ENCODE measurements at regions not wholly inside any gene's neighbourhood (a gene's known extent, or its start where the extent isn't known, plus 50 kb on each side); places are given as distances from the start of the nearest gene placed in this dataset.

- POLR2A ChIA-PET: no interaction called here
- no peak for TF ChIP-seq CTCF (IDR thresholded peaks at IDR 0.05; ENCODE audit: control extremely low read depth, extremely low read depth, low read depth, missing control alignments)
These were observed 325.8 kb downstream of the PRR16 start for GRCh38 chr5:120789918-120790317.

GRCh38 chr5:120790339-120790738 lies 326.2 kb downstream of the PRR16 start:
- no peak for DNase-seq (ENCODE audit: extremely low spot score)
- TF ChIP-seq CTCF (IDR thresholded peaks at IDR 0.05; ENCODE audit: control extremely low read depth, extremely low read depth, low read depth, missing control alignments): no peak

More at GRCh38 chr5:120789918-120790317, 325.8 kb downstream of the PRR16 start:
- CTCF ChIA-PET: no interaction called here
- no peak for DNase-seq (ENCODE audit: extremely low spot score)

GRCh38 chr5:120792477-120792876 lies 328.4 kb downstream of the PRR16 start:
- ChIA-PET CTCF (no interaction called here), POLR2A (no interaction called here)
- DNase-seq (ENCODE audit: extremely low spot score): no peak
- TF ChIP-seq CTCF (IDR thresholded peaks at IDR 0.05; ENCODE audit: control extremely low read depth, extremely low read depth, low read depth, missing control alignments): no peak

More at GRCh38 chr5:120790339-120790738, 326.2 kb downstream of the PRR16 start:
- ChIA-PET POLR2A (no interaction called here), CTCF (no interaction called here)

GRCh38 chr5:120794121-120794520 lies 330.0 kb downstream of the PRR16 start:
- no peak for TF ChIP-seq CTCF (IDR thresholded peaks at IDR 0.05; ENCODE audit: control extremely low read depth, extremely low read depth, low read depth, missing control alignments)

DNA sequence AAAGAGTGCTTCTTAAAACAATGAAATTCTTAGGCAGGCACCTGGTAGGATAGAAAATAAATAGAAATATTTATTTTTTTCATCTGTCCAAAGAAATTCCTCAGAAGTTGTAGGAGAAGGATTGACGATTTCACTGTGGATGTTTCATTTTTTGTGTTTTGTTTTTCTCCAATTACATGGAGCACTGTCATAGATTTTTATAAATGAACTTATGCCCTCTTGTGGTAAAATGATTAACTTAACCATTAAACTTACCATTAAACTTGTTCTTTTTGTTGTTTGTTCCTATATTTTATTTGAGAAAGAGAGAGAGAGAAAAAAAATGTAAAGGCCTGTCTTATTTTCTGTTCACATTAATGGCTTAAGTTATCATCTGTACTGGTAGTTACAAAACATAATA lies 339.2 kb downstream of the PRR16 start:
- no peak for TF ChIP-seq CTCF (IDR thresholded peaks at IDR 0.05; ENCODE audit: control extremely low read depth, extremely low read depth, low read depth, missing control alignments)
- ChIA-PET CTCF (no interaction called here), POLR2A (no interaction called here)
- DNase-seq (ENCODE audit: extremely low spot score): no peak

More at GRCh38 chr5:120794121-120794520, 330.0 kb downstream of the PRR16 start:
- ChIA-PET POLR2A (no interaction called here), CTCF (no interaction called here)
- DNase-seq (ENCODE audit: extremely low spot score): no peak

- TF ChIP-seq CTCF (IDR thresholded peaks at IDR 0.05; ENCODE audit: control extremely low read depth, extremely low read depth, low read depth, missing control alignments): no peak
- no peak for DNase-seq (ENCODE audit: extremely low spot score)
- ChIA-PET POLR2A (no interaction called here), CTCF (no interaction called here)
These were observed 341.0 kb downstream of the PRR16 start for GRCh38 chr5:120805131-120805530.

GRCh38 chr5:120806202-120806601 lies 342.1 kb downstream of the PRR16 start:
- POLR2A ChIA-PET: no interaction called here
- no peak for DNase-seq (ENCODE audit: extremely low spot score)
- CTCF ChIA-PET: interaction anchor here (0.8 to 1.2 kb wide), 4 partner anchors 11 to 393 kb away, joined by 3 to 4 read pairs (median 3); no protein-coding TSS in a partner anchor
- TF ChIP-seq CTCF (IDR thresholded peaks at IDR 0.05; ENCODE audit: control extremely low read depth, extremely low read depth, low read depth, missing control alignments): no peak

Measured in GM10248 (cell line).